ENCODE measurements at regions not wholly inside any gene's neighbourhood (a gene's known extent, or its start where the extent isn't known, plus 50 kb on each side); places are given as distances from the start of the nearest gene placed in this dataset.
A peak's percentile ranks its signal among the peaks of the same experiment; 100 is the strongest.
"Not testable (repeated sequence)": the region's sequence is repeated elsewhere in the genome, so short reads cannot be mapped to it uniquely, and the experiment has no call there.

GRCh38 chr20:7147220-7147601 lies 379.7 kb downstream of the BMP2 start:
- Histone ChIP-seq H3K4me3 (ENCODE audit: low read depth, low read length) (no peak overlapping the region), H3K27ac (ENCODE audit: low read depth, low read length) (no peak overlapping the region), H2AFZ (ENCODE audit: low read length, unreplicated experiment) (no peak overlapping the region), H3K27me3 (ENCODE audit: insufficient read depth, low read length) (no peaks in the 10 kb centered on the region), H3K36me3 (ENCODE audit: insufficient read depth, low read length) (no peaks in the 10 kb centered on the region), H3K79me2 (ENCODE audit: control insufficient read depth, insufficient read depth, low read length, unreplicated experiment) (no peaks in the 10 kb centered on the region), H3K4me1 (ENCODE audit: control insufficient read depth, insufficient read depth, low read length, unreplicated experiment) (peaks cover 13% of the 10 kb centered on the region)

GRCh38 chr20:7151676-7152470 lies 384.4 kb downstream of the BMP2 start:
- H2AFZ ChIP-seq (ENCODE audit: low read length, unreplicated experiment), result peak overlapping the region; percentile 14
- peak overlapping the region; percentile 66 for H3K27ac ChIP-seq (ENCODE audit: low read depth, low read length)
- no peak overlapping the region; the same call in 1 of the 2 replicates for H3K4me3 ChIP-seq (ENCODE audit: low read depth, low read length)
- peaks cover 15% of the 10 kb centered on the region for H3K4me1 ChIP-seq (ENCODE audit: control insufficient read depth, insufficient read depth, low read length, unreplicated experiment)
- H3K36me3 ChIP-seq (ENCODE audit: insufficient read depth, low read length), result no peaks in the 10 kb centered on the region
- H3K27me3 ChIP-seq (ENCODE audit: insufficient read depth, low read length), result no peaks in the 10 kb centered on the region
- H3K79me2 ChIP-seq (ENCODE audit: control insufficient read depth, insufficient read depth, low read length, unreplicated experiment), result no peaks in the 10 kb centered on the region

GRCh38 chr20:7155282-7155681 lies 387.8 kb downstream of the BMP2 start:
- H2AFZ ChIP-seq (ENCODE audit: low read length, unreplicated experiment), result no peak overlapping the region
- H3K27ac ChIP-seq (ENCODE audit: low read depth, low read length), result no peak overlapping the region
- no peak overlapping the region for H3K4me3 ChIP-seq (ENCODE audit: low read depth, low read length)
- H3K4me1 ChIP-seq (ENCODE audit: control insufficient read depth, insufficient read depth, low read length, unreplicated experiment), result peaks cover 25% of the 10 kb centered on the region
- no peaks in the 10 kb centered on the region for H3K36me3 ChIP-seq (ENCODE audit: insufficient read depth, low read length)
- no peaks in the 10 kb centered on the region for H3K79me2 ChIP-seq (ENCODE audit: control insufficient read depth, insufficient read depth, low read length, unreplicated experiment)
- H3K27me3 ChIP-seq (ENCODE audit: insufficient read depth, low read length), result no peaks in the 10 kb centered on the region

- H3K36me3 ChIP-seq (ENCODE audit: insufficient read depth, low read length), result no peaks in the 10 kb centered on the region
- no peaks in the 10 kb centered on the region for H3K79me2 ChIP-seq (ENCODE audit: control insufficient read depth, insufficient read depth, low read length, unreplicated experiment)
- H3K27me3 ChIP-seq (ENCODE audit: insufficient read depth, low read length), result no peaks in the 10 kb centered on the region
- no peak overlapping the region for H2AFZ ChIP-seq (ENCODE audit: low read length, unreplicated experiment)
- H3K27ac ChIP-seq (ENCODE audit: low read depth, low read length), result no peak overlapping the region
- H3K4me3 ChIP-seq (ENCODE audit: low read depth, low read length), result no peak overlapping the region
- H3K4me1 ChIP-seq (ENCODE audit: control insufficient read depth, insufficient read depth, low read length, unreplicated experiment), result peaks cover 26% of the 10 kb centered on the region
Observed at GRCh38 chr20:7155794-7156193, 388.3 kb downstream of the BMP2 start.

GRCh38 chr20:7159903-7160302 lies 392.4 kb downstream of the BMP2 start:
- H3K27ac ChIP-seq (ENCODE audit: low read depth, low read length), result no peak overlapping the region
- no peaks in the 10 kb centered on the region for H3K27me3 ChIP-seq (ENCODE audit: insufficient read depth, low read length)
- H3K4me3 ChIP-seq (ENCODE audit: low read depth, low read length), result no peak overlapping the region
- H3K36me3 ChIP-seq (ENCODE audit: insufficient read depth, low read length), result no peaks in the 10 kb centered on the region
- no peaks in the 10 kb centered on the region for H3K79me2 ChIP-seq (ENCODE audit: control insufficient read depth, insufficient read depth, low read length, unreplicated experiment)
- peaks cover 11% of the 10 kb centered on the region for H3K4me1 ChIP-seq (ENCODE audit: control insufficient read depth, insufficient read depth, low read length, unreplicated experiment)
- no peak overlapping the region for H2AFZ ChIP-seq (ENCODE audit: low read length, unreplicated experiment)

GRCh38 chr20:7161690-7162089 lies 394.2 kb downstream of the BMP2 start:
- H2AFZ ChIP-seq (ENCODE audit: low read length, unreplicated experiment), result no peak overlapping the region
- H3K4me3 ChIP-seq (ENCODE audit: low read depth, low read length), result no peak overlapping the region
- H3K4me1 ChIP-seq (ENCODE audit: control insufficient read depth, insufficient read depth, low read length, unreplicated experiment), result peaks cover 11% of the 10 kb centered on the region
- no peaks in the 10 kb centered on the region for H3K36me3 ChIP-seq (ENCODE audit: insufficient read depth, low read length)
- H3K79me2 ChIP-seq (ENCODE audit: control insufficient read depth, insufficient read depth, low read length, unreplicated experiment), result no peaks in the 10 kb centered on the region
- no peak overlapping the region for H3K27ac ChIP-seq (ENCODE audit: low read depth, low read length)
- no peaks in the 10 kb centered on the region for H3K27me3 ChIP-seq (ENCODE audit: insufficient read depth, low read length)

GRCh38 chr20:7171911-7172310 lies 404.4 kb downstream of the BMP2 start:
- H3K27ac ChIP-seq (ENCODE audit: low read depth, low read length), result no peak overlapping the region
- no peaks in the 10 kb centered on the region for H3K4me1 ChIP-seq (ENCODE audit: control insufficient read depth, insufficient read depth, low read length, unreplicated experiment)
- H3K79me2 ChIP-seq (ENCODE audit: control insufficient read depth, insufficient read depth, low read length, unreplicated experiment), result no peaks in the 10 kb centered on the region
- no peak overlapping the region for H3K4me3 ChIP-seq (ENCODE audit: low read depth, low read length)
- no peak overlapping the region for H2AFZ ChIP-seq (ENCODE audit: low read length, unreplicated experiment)
- no peaks in the 10 kb centered on the region for H3K27me3 ChIP-seq (ENCODE audit: insufficient read depth, low read length)
- H3K36me3 ChIP-seq (ENCODE audit: insufficient read depth, low read length), result no peaks in the 10 kb centered on the region

GRCh38 chr20:7174554-7174953 lies 407.1 kb downstream of the BMP2 start:
- Histone ChIP-seq H3K4me3 (ENCODE audit: low read depth, low read length) (no peak overlapping the region), H3K4me1 (ENCODE audit: control insufficient read depth, insufficient read depth, low read length, unreplicated experiment) (no peaks in the 10 kb centered on the region), H3K36me3 (ENCODE audit: insufficient read depth, low read length) (no peaks in the 10 kb centered on the region), H3K79me2 (ENCODE audit: control insufficient read depth, insufficient read depth, low read length, unreplicated experiment) (no peaks in the 10 kb centered on the region), H2AFZ (ENCODE audit: low read length, unreplicated experiment) (no peak overlapping the region), H3K27me3 (ENCODE audit: insufficient read depth, low read length) (no peaks in the 10 kb centered on the region), H3K27ac (ENCODE audit: low read depth, low read length) (no peak overlapping the region)

- H3K27ac ChIP-seq (ENCODE audit: low read depth, low read length); H3K79me2 ChIP-seq (ENCODE audit: control insufficient read depth, insufficient read depth, low read length, unreplicated experiment); H3K4me3 ChIP-seq (ENCODE audit: low read depth, low read length); H3K36me3 ChIP-seq (ENCODE audit: insufficient read depth, low read length); H2AFZ ChIP-seq (ENCODE audit: low read length, unreplicated experiment); H3K27me3 ChIP-seq (ENCODE audit: insufficient read depth, low read length); H3K4me1 ChIP-seq (ENCODE audit: control insufficient read depth, insufficient read depth, low read length, unreplicated experiment): not testable (repeated sequence)
Observed at GRCh38 chr20:7175827-7176226, 408.3 kb downstream of the BMP2 start.

GRCh38 chr20:7178004-7178403 lies 410.5 kb downstream of the BMP2 start:
- no peaks in the 10 kb centered on the region for H3K36me3 ChIP-seq (ENCODE audit: insufficient read depth, low read length)
- peaks cover 10% of the 10 kb centered on the region for H3K4me1 ChIP-seq (ENCODE audit: control insufficient read depth, insufficient read depth, low read length, unreplicated experiment)
- no peaks in the 10 kb centered on the region for H3K27me3 ChIP-seq (ENCODE audit: insufficient read depth, low read length)
- no peak overlapping the region for H3K4me3 ChIP-seq (ENCODE audit: low read depth, low read length)
- no peak overlapping the region for H2AFZ ChIP-seq (ENCODE audit: low read length, unreplicated experiment)
- H3K27ac ChIP-seq (ENCODE audit: low read depth, low read length), result no peak overlapping the region
- no peaks in the 10 kb centered on the region for H3K79me2 ChIP-seq (ENCODE audit: control insufficient read depth, insufficient read depth, low read length, unreplicated experiment)

GRCh38 chr20:7180256-7181045 lies 413.0 kb downstream of the BMP2 start:
- H3K36me3 ChIP-seq (ENCODE audit: insufficient read depth, low read length), result no peaks in the 10 kb centered on the region
- H3K27me3 ChIP-seq (ENCODE audit: insufficient read depth, low read length), result no peaks in the 10 kb centered on the region
- H3K79me2 ChIP-seq (ENCODE audit: control insufficient read depth, insufficient read depth, low read length, unreplicated experiment), result no peaks in the 10 kb centered on the region
- H3K27ac ChIP-seq (ENCODE audit: low read depth, low read length), result no peak overlapping the region
- no peak overlapping the region for H3K4me3 ChIP-seq (ENCODE audit: low read depth, low read length)
- peaks cover 10% of the 10 kb centered on the region for H3K4me1 ChIP-seq (ENCODE audit: control insufficient read depth, insufficient read depth, low read length, unreplicated experiment)
- H2AFZ ChIP-seq (ENCODE audit: low read length, unreplicated experiment), result no peak overlapping the region
